DND-41 (cell line): ENCODE measurements at regions not wholly inside any gene's neighbourhood (a gene's known extent, or its start where the extent isn't known, plus 50 kb on each side); places are given as distances from the start of the nearest gene placed in this dataset.

Source experiments
- CTCF ChIP-seq: IDR thresholded peaks from 2 replicates; pipeline ENCODE4 v1.5.1; 2012; ENCODE audit warnings: borderline replicate concordance, low read length, moderate library complexity, mild to moderate bottlenecking; ENCODE audit not compliant: poor library complexity, severe bottlenecking; ENCODE audit errors: extremely low read depth
- EZH2 ChIP-seq: IDR thresholded peaks from 3 replicates; pipeline ENCODE4 v1.6.1; 2012; ENCODE audit warnings: borderline replicate concordance, low read depth, mild to moderate bottlenecking, moderate library complexity, low read length, inconsistent platforms; ENCODE audit not compliant: severe bottlenecking

GRCh38 chr2:150903461-150903860 lies 358.2 kb downstream of the RBM43 start:
- TF ChIP-seq CTCF (no peak), EZH2 (no peak)
